ENCODE measurements at regions not wholly inside any gene's neighbourhood (a gene's known extent, or its start where the extent isn't known, plus 50 kb on each side); places are given as distances from the start of the nearest gene placed in this dataset.

DNA sequence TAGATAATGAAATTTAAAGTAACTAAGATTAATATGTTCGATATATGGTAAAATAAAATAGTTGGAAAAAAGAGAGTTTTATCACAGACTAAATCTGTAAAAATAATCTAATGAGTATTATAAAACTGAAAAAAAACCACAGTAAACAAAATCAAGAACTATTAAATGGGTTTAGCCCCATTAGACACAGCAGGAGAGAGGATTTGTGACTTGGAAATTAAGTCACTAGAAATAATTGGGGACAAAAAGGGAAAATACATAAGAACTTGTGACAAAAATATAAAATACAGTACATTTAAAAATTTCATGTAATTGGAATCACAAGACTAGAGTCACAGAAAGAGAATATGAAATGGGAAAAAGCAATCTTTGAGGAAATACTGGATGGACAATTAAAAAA is 1114.6 kb upstream of the KLHL29 start:
- in situ Hi-C loops (cut with MboI; ENCODE audit: low sequenced_read_pairs) = no loop called here

GRCh38 chr2:22273853-22274252 is 1111.1 kb upstream of the KLHL29 start:
- in situ Hi-C loops (cut with MboI; ENCODE audit: low sequenced_read_pairs) = no loop called here

GRCh38 chr2:22274661-22275060 is 1110.3 kb upstream of the KLHL29 start:
- in situ Hi-C loops (cut with MboI; ENCODE audit: low sequenced_read_pairs) = no loop called here

DNA sequence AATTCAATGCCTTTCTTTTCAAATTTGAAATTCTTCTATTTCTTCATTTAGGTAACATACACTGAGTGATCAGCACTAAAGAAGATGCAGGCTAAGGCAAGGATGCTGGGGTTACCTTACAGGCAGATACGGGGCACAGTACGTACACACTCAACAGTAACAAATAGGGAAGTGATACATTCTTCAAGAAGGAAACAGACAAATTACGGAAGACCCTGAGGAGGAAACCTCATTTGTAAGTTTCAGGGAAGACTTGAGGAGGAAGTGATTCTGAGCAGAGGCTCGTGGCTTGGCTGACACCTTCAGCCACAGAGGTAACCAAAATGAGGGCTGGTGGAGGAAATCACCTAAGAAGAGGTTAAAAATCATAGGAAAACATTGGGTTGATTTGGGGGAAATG is 1108.3 kb upstream of the KLHL29 start:
- in situ Hi-C loops (cut with MboI; ENCODE audit: low sequenced_read_pairs) = no loop called here

DNA sequence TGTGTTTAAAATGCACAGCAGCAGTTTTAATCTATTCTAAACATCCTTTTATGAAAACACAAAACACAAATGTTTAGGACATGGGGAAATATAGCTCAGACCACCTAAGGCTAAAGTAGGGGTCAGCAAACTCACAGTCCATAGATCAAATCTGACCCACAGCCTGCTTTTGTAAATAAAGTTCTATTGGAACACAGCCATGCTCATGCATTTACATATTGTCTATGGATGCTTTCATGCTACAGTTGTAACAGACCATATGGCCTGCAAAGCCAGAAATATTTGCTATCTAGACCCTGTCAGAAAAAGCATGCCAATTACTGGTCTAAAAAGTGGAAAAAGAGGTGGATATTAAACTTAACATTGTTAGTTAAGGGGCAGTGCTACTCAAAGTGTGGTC is 1105.4 kb upstream of the KLHL29 start:
- in situ Hi-C loops (cut with MboI; ENCODE audit: low sequenced_read_pairs) = no loop called here

- in situ Hi-C loops (cut with MboI; ENCODE audit: low sequenced_read_pairs) = no loop called here
Measured at GRCh38 chr2:22281033-22281432, 1103.9 kb upstream of the KLHL29 start.

DNA sequence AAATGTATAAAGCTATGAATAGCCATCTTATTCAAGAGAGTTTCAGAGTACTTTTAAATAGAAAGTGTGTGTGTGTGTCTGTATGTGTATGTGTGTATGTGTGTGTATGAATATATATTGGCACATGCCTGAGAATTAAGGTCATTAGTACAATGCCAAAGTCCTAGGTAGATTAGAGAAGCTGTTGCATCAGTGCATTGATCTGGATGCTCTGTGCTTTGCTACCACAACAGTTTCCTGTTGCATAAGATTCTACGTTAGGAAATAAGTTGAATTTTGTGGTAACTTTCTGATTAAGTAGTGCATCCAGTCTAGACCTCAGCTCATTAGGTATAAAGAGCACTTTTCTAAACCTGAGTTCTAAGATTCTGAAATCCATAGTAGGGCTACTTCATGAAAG is 1102.8 kb upstream of the KLHL29 start:
- in situ Hi-C loops (cut with MboI; ENCODE audit: low sequenced_read_pairs) = no loop called here

DNA sequence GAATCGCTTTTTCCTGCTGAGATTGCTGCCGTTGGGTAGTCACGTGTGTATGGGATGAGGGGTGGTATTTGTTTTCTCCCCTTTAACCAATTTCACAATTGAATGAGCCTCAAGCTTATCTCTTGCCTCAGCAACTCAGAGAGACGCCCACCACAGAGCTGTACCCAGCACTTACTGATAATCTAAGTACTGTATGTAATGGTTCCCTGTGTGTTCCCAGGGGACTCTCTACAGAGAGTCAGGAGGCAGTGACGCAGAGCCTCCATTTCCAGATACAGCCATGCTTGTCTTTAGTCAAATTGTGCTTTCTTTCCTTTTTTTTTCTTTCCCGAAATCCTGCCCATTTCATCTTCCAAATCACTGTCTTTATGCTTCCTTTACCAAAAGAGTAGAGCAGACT is 1102.1 kb upstream of the KLHL29 start:
- in situ Hi-C loops (cut with MboI; ENCODE audit: low sequenced_read_pairs) = no loop called here

GRCh38 chr2:22283436-22283835 is 1101.5 kb upstream of the KLHL29 start:
- in situ Hi-C loops (cut with MboI; ENCODE audit: low sequenced_read_pairs) = no loop called here

- in situ Hi-C loops (cut with MboI; ENCODE audit: low sequenced_read_pairs) = no loop called here
Measured at GRCh38 chr2:22290302-22290701, 1094.7 kb upstream of the KLHL29 start.

DNA sequence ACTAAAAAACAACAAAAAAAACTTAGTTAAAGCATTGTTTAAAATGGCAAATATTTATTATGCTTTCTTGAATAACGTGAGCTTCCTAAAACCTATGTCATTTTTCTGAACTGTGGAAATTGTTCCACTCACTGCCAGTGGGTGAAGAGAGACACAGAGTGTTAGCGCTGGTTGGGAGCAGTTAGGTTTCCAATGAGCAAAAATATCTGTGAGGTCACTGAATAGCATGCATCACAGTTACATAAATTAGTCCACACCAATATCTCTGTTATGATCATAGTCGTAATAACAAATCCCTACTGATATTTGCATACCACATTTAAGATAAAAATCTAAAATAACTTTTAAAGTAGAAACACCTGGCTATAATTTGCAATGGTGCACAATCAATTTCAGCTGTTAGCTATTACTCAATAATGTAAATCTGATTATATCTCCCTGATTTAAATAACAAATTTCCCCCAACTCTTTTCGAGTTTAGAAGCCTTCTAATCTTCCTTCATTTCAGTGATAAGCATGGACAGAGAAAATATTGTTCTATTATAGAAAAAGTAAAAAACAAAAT is 1094.0 kb upstream of the KLHL29 start:
- in situ Hi-C loops (cut with MboI; ENCODE audit: low sequenced_read_pairs) = no loop called here

DNA sequence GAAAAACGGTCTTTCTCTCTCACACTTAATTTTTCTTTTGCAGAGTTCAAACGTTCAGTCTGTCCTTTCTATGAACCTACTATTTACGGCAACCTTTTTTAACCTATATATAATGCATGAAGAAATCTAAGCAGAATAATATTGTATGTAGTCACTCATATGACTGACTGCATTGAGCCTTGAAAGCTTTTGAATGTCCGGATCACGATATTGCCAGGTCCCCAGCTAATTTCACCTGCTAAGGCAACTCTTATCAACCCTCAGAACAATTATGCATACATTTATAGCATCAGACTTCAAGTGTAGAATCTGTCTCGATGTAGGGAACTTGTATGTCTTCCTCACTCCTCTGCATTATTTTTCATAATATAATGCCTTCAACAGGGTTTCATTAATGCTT is 1083.8 kb upstream of the KLHL29 start:
- in situ Hi-C loops (cut with MboI; ENCODE audit: low sequenced_read_pairs) = no loop called here

DNA sequence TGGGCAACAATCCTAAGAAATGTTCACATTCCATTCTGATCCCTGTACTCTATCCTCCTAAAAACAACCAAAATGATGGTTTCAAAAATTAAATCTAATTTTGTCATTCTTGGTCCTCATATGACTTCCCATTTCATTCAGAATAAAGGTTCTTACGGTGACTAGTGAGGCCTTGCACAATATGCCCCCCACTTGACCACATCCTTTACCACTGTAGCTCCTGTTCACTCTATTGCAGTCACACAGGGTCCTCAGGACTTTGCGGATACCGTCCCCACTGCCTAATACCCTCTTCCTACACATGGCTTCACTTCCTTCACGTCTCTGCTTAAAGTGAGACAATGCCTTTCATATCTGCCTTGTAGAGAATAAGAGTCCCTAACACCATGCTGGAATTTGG is 1058.7 kb upstream of the KLHL29 start:
- in situ Hi-C loops (cut with MboI; ENCODE audit: low sequenced_read_pairs) = no loop called here

- in situ Hi-C loops (cut with MboI; ENCODE audit: low sequenced_read_pairs) = no loop called here
Measured at GRCh38 chr2:22329211-22330154, 1055.5 kb upstream of the KLHL29 start.

- in situ Hi-C loops (cut with MboI; ENCODE audit: low sequenced_read_pairs) = no loop called here
Measured at GRCh38 chr2:22336414-22336813, 1048.6 kb upstream of the KLHL29 start.

GRCh38 chr2:22340716-22341115 is 1044.3 kb upstream of the KLHL29 start:
- in situ Hi-C loops (cut with MboI; ENCODE audit: low sequenced_read_pairs) = no loop called here

- in situ Hi-C loops (cut with MboI; ENCODE audit: low sequenced_read_pairs) = no loop called here
Measured at GRCh38 chr2:22347306-22347705, 1037.7 kb upstream of the KLHL29 start.

- in situ Hi-C loops (cut with MboI; ENCODE audit: low sequenced_read_pairs) = no loop called here
Measured at GRCh38 chr2:22350621-22351020, 1034.4 kb upstream of the KLHL29 start.

GRCh38 chr2:22355816-22356433 is 1029.1 kb upstream of the KLHL29 start:
- in situ Hi-C loops (cut with MboI; ENCODE audit: low sequenced_read_pairs) = no loop called here

DNA sequence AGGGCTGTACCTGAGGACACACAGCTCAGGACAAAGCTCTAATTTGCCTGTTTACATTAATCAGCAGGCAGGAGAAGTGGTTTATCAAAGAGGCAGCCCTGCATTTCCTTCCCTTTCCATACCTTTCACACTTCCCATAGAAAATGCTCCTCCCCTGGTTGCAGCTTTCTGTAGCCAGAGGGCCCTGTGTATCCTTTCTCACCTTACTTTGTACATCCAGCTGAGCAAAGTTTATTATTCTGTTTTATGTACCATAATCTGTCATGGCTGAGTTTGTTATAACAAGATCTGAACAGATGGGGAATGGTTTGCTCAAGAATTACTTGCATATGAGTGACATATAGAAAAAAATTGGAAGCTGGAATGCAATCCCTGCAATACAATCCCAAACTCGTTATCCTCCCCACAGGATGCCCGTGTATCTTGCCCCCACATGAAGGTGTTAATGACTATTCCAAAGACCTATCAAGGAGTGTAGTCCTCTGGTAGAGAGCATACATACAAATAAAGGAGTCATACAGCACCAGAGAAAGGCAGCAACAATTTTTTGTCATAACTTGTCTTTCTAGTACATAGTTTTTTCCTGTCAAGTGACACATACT is 1025.8 kb upstream of the KLHL29 start:
- in situ Hi-C loops (cut with MboI; ENCODE audit: low sequenced_read_pairs) = no loop called here

GRCh38 chr2:22360735-22361374 is 1024.1 kb upstream of the KLHL29 start:
- in situ Hi-C loops (cut with MboI; ENCODE audit: low sequenced_read_pairs) = no loop called here

Measured in HL-60/S4 treated with phorbol 12-myristate 13-acetate at 8.2 ng/mL for 4 days and 3 days (cell line).